ENCODE measurements at regions not wholly inside any gene's neighbourhood (a gene's known extent, or its start where the extent isn't known, plus 50 kb on each side); places are given as distances from the start of the nearest gene placed in this dataset.
"Not testable (repeated sequence)": the region's sequence is repeated elsewhere in the genome, so short reads cannot be mapped to it uniquely, and the experiment has no call there.

GRCh38 chr2:52470457-52470856 lies 1297.1 kb upstream of the CHAC2 start:
- TF ChIP-seq POLR2A (IDR thresholded peaks at IDR 0.05; ENCODE audit: low read depth, low read length); POLR2AphosphoS5 (IDR thresholded peaks at IDR 0.05; ENCODE audit: low read depth, low read length); TAF1 (IDR thresholded peaks at IDR 0.05; ENCODE audit: low read depth, low read length); SPI1 (IDR thresholded peaks at IDR 0.05; ENCODE audit: low read depth, low read length); PAX5 (IDR thresholded peaks at IDR 0.05; ENCODE audit: insufficient read depth, low read length, severe bottlenecking); POU2F2 (IDR thresholded peaks at IDR 0.05; ENCODE audit: low read depth, low read length): not testable (repeated sequence)

Measured in GM12891 (cell line).